MM.1S (cell line): ENCODE measurements at regions not wholly inside any gene's neighbourhood (a gene's known extent, or its start where the extent isn't known, plus 50 kb on each side); places are given as distances from the start of the nearest gene placed in this dataset.

Experiments
- DNase-seq: peaks from one replicate; pipeline ENCODE4 v3.0.0-alpha.2; 2015
- H2AFZ ChIP-seq: fragments of 300-600 bp; sonication (generic); 2 replicates; pipeline ENCODE4 v1.6.0; 2016; ENCODE audit warnings: antibody characterized with exemption, low read length
- H3F3A ChIP-seq: fragments of 300-600 bp; sonication (generic); 2 replicates; pipeline ENCODE4 v1.6.1; 2016; ENCODE audit warnings: mild to moderate bottlenecking, antibody characterized with exemption, low read length, moderate library complexity, mixed read lengths; ENCODE audit not compliant: insufficient read depth
- H3K27ac ChIP-seq: fragments of 300-600 bp; sonication (generic); 2 replicates; pipeline ENCODE4 v1.5.1; 2016; ENCODE audit warnings: mild to moderate bottlenecking, low read length
- H3K27me3 ChIP-seq: fragments of 300-600 bp; sonication (generic); replicated peaks from 2 replicates; pipeline ENCODE4 v1.6.0; 2016; ENCODE audit warnings: low read length; ENCODE audit not compliant: insufficient read depth
- H3K36me3 ChIP-seq: fragments of 300-600 bp; sonication (generic); replicated peaks from 2 replicates; pipeline ENCODE4 v1.6.1; 2016; ENCODE audit warnings: mild to moderate bottlenecking, low read length, mixed read lengths; ENCODE audit not compliant: insufficient read depth
- H3K4me1 ChIP-seq: fragments of 300-600 bp; sonication (generic); 2 replicates; pipeline ENCODE4 v1.6.1; 2016; ENCODE audit warnings: low read length, mixed read lengths
- H3K4me2 ChIP-seq: fragments of 300-600 bp; sonication (generic); 2 replicates; pipeline ENCODE4 v1.6.0; 2016; ENCODE audit warnings: low read depth, low read length
- H3K4me3 ChIP-seq: fragments of 300-600 bp; sonication (generic); 2 replicates; pipeline ENCODE4 v1.5.1; 2016; ENCODE audit warnings: low read length, mixed read lengths
- H3K79me2 ChIP-seq: fragments of 300-600 bp; sonication (generic); 2 replicates; pipeline ENCODE4 v1.6.1; 2016; ENCODE audit warnings: mixed run types, low read length, mixed read lengths
- H3K9ac ChIP-seq: fragments of 300-600 bp; sonication (generic); 2 replicates; pipeline ENCODE4 v1.6.1; 2016; ENCODE audit warnings: low read length, mixed read lengths
- H3K9me2 ChIP-seq: fragments of 300-600 bp; sonication (generic); replicated peaks from 2 replicates; pipeline ENCODE4 v1.6.1; 2016; ENCODE audit warnings: mild to moderate bottlenecking, low read length, mixed read lengths; ENCODE audit not compliant: insufficient read depth
- H3K9me3 ChIP-seq: fragments of 300-600 bp; sonication (generic); replicated peaks from 2 replicates; pipeline ENCODE4 v1.6.1; 2016; ENCODE audit warnings: mild to moderate bottlenecking, low read length, mixed read lengths; ENCODE audit not compliant: insufficient read depth
- H4K20me1 ChIP-seq: fragments of 300-600 bp; sonication (generic); 2 replicates; pipeline ENCODE4 v1.6.1; 2016; ENCODE audit warnings: mild to moderate bottlenecking, low read length, moderate library complexity, mixed read lengths; ENCODE audit not compliant: insufficient read depth
- EZH2 ChIP-seq: fragments of 300-600 bp; sonication (generic); optimal IDR thresholded peaks from 2 replicates; pipeline ENCODE3; 2017; ENCODE audit warnings: low read depth, mild to moderate bottlenecking, antibody characterized with exemption, low read length, mixed read lengths
- EZH2phosphoT487 ChIP-seq: fragments of 300-600 bp; sonication (generic); IDR thresholded peaks from 2 replicates; pipeline ENCODE4 v1.6.1; 2018; ENCODE audit warnings: antibody characterized with exemption, low read length
- TF ChIP-seq, protein P1 (sequence below): fragments of 300-600 bp; sonication (generic); IDR thresholded peaks from 2 replicates; pipeline ENCODE4 v1.5.1; 2016; ENCODE audit warnings: antibody characterized with exemption, low read length, mixed read lengths

DNA sequence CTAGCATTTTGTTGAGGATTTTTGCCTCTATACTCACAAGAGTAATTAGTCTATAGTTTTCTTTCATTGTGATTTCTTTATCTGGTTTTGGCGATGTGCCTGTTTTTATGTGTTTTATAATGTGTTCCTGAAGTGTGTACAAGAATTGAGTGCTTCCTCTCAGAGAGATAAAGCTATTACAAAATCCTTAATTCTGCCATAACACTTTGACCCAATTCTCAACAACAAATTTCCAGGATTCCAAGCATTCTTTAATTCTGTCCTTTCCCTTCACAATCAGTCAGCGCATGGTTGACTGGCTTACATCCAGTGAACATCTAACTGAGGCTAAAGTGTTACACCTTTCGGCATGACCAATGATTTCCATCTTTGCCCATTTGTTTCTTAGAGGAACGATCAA, 282.9 kb upstream of the MVB12B start:
- no peak overlapping the region for H3K27ac ChIP-seq
- DNase-seq, result no peak
- TF ChIP-seq EZH2, result no peak
- TF ChIP-seq, protein P1, sequence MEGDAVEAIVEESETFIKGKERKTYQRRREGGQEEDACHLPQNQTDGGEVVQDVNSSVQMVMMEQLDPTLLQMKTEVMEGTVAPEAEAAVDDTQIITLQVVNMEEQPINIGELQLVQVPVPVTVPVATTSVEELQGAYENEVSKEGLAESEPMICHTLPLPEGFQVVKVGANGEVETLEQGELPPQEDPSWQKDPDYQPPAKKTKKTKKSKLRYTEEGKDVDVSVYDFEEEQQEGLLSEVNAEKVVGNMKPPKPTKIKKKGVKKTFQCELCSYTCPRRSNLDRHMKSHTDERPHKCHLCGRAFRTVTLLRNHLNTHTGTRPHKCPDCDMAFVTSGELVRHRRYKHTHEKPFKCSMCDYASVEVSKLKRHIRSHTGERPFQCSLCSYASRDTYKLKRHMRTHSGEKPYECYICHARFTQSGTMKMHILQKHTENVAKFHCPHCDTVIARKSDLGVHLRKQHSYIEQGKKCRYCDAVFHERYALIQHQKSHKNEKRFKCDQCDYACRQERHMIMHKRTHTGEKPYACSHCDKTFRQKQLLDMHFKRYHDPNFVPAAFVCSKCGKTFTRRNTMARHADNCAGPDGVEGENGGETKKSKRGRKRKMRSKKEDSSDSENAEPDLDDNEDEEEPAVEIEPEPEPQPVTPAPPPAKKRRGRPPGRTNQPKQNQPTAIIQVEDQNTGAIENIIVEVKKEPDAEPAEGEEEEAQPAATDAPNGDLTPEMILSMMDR, result no peak
- no peak for TF ChIP-seq EZH2phosphoT487

DNA sequence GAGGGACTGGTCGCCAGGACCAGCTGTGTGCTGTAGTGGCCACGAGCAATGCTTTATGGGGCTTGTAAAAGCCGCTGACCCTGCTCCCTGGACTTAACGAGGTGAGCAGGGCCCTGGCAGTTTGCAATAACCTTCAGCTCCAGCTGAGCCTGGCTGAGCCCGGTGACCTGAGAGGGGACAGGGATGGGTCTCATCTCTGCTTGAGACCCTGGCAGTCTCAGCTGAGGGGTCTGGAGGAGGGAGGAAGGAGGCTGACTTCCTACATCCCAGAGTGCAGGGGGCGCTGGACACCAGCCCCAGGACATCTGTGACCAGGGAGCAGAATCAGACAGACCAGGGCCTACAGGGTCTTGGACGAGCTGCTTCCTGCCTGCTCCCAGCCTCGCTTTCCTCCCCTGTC, 277.5 kb upstream of the MVB12B start:
- H3K9ac ChIP-seq, result no peak overlapping the region

More for the DNA sequence above, 282.9 kb upstream of the MVB12B start:
- Histone ChIP-seq H3K4me1 (no peaks in the 10 kb centered on the region), H3K4me3 (no peak overlapping the region), H3K9ac (no peak overlapping the region), H3F3A (no peaks in the 10 kb centered on the region), H3K9me2 (no peaks in the 10 kb centered on the region), H3K27me3 (peaks cover 18% of the 10 kb centered on the region; the same call in 1 of the 2 replicates), H2AFZ (no peak overlapping the region), H3K4me2 (no peak overlapping the region), H3K79me2 (no peaks in the 10 kb centered on the region), H4K20me1 (no peaks in the 10 kb centered on the region), H3K36me3 (no peaks in the 10 kb centered on the region), H3K9me3 (no peaks in the 10 kb centered on the region)

GRCh38 chr9:126049896-126050604, 276.6 kb upstream of the MVB12B start:
- Histone ChIP-seq H3K27me3 (peaks cover 54% of the 10 kb centered on the region), H3K27ac (no peak overlapping the region), H3K4me2 (no peak overlapping the region), H3K9me3 (no peaks in the 10 kb centered on the region), H4K20me1 (no peaks in the 10 kb centered on the region), H2AFZ (no peak overlapping the region), H3K4me1 (no peaks in the 10 kb centered on the region), H3K79me2 (no peaks in the 10 kb centered on the region), H3F3A (no peaks in the 10 kb centered on the region), H3K9ac (no peak overlapping the region), H3K36me3 (no peaks in the 10 kb centered on the region), H3K9me2 (no peaks in the 10 kb centered on the region), H3K4me3 (no peak overlapping the region)
- TF ChIP-seq, protein P1, result no peak
- no peak for DNase-seq

More for the DNA sequence above, 277.5 kb upstream of the MVB12B start:
- Histone ChIP-seq H2AFZ (no peak overlapping the region), H3K9me3 (no peaks in the 10 kb centered on the region), H3K36me3 (no peaks in the 10 kb centered on the region), H4K20me1 (no peaks in the 10 kb centered on the region), H3K4me3 (no peak overlapping the region), H3F3A (no peaks in the 10 kb centered on the region), H3K9me2 (no peaks in the 10 kb centered on the region), H3K4me2 (no peak overlapping the region), H3K4me1 (no peaks in the 10 kb centered on the region), H3K27me3 (peaks cover 45% of the 10 kb centered on the region), H3K27ac (no peak overlapping the region), H3K79me2 (no peaks in the 10 kb centered on the region)
- TF ChIP-seq, protein P1, result no peak
- TF ChIP-seq EZH2, result no peak
- TF ChIP-seq EZH2phosphoT487, result no peak
- no peak for DNase-seq
